ENCODE measurements at regions not wholly inside any gene's neighbourhood (a gene's known extent, or its start where the extent isn't known, plus 50 kb on each side); places are given as distances from the start of the nearest gene placed in this dataset.

DNA sequence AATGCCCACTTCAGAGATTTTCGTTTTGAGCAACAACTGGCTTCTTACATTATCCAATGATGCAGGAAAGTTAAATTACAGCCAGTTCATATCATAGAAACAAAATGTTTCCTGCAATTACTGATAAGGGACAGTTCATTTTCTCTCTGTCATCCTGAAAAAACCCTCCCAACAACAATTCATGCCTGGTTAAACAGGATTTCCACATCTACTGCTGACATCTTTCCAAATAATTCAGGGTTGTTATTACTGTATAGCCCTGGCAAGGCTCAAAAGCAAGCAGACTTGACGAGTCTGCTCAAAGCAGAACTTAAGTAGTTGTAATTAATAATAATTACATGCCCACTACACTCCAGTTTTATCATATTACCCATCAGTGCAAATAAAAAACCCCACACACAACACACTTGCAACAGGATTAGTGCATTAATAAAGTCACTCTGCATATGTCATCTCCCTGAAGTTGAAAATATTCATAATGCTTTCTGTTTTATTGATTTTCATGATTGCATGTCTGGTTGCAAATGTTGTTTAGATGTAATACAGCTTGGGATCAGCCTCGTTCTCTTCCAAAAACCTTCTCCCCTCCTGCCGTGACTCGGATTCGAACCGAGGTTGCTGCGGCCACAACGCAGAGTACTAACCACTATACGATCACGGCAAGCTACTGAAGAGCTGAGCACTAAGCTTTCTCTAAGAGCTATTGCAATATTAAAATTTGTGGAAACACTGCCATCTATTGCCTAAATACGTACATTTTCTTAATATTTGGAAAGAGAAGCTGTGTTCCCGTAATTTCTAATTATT, 119.6 kb upstream of the NFIB start:
- intact Hi-C loops (cut with micrococcal nuclease): no loop called here

DNA sequence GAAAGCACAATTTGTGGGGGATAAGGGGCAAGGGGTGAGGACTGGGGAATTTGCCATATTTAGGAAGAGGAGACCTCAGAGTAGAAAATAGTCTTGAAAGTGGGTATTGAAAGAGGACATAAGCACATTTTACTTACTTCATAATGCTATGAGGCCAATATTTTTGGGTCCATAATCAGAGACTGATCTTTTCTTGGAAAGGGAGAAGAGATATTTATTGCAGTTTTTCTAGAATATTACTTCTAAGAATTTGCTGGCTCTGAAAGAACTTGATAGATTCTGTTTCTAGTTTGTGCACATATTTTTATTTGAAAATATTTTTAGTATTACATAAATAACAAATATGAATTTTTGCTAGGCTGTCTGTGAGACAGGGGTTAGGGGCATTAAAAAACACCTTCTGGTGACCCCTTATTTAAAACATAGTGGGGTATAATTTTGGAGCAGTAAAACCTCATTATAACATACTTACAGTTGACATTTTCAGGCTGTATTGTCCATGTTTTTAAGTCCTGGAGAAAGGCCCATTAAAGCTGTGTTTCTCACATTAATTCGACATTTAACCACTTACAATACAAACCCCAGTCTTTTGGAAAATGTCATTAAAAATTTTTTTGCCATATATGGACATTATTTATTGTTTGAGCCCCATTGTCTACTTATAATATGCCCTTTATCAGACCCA, 118.9 kb upstream of the NFIB start:
- intact Hi-C loops (cut with micrococcal nuclease): no loop called here

DNA sequence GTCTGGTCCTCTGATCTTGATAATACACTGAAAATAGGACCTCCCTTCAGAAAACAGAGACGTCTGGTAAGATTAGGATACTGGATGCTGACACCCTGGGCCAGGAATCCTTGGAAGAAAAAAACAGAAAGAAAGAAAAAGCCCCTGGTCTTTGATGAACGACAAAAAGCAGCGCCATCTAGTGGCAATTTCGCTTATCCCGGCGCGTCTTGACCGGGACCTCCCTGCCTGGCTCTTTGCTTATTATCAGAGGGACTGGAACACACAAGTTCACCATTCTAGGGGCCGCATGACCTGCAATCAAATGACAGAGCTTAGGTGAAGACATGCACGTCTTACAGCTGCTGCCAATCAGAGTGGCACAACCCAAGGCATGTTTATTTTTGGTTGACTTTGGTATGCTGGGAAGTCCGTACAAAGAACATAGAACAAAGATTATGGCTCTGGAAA, 114.9 kb upstream of the NFIB start:
- intact Hi-C loops (cut with micrococcal nuclease): loop anchor here (1.0 kb wide), 1 partner anchor 1002 kb away; no protein-coding TSS in a partner anchor

DNA sequence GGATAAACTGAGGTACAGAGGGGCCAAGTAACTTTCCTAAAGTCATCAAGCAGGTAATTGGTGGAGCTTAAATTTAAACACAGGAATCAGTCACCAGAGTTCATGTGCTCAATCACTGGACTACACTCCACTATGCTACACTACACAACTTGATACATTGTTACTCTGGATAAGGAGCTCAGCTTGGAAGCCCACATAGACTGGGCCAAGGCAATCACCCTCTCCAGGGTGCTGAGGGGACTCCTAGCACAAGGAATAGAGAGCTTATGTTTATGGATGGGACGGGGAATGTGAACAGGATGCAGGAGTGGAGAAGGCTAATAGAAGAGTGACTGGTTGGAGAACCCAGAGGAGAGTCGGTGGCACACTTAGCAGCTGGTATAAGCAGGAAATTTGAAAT, 113.5 kb upstream of the NFIB start:
- intact Hi-C loops (cut with micrococcal nuclease): no loop called here

DNA sequence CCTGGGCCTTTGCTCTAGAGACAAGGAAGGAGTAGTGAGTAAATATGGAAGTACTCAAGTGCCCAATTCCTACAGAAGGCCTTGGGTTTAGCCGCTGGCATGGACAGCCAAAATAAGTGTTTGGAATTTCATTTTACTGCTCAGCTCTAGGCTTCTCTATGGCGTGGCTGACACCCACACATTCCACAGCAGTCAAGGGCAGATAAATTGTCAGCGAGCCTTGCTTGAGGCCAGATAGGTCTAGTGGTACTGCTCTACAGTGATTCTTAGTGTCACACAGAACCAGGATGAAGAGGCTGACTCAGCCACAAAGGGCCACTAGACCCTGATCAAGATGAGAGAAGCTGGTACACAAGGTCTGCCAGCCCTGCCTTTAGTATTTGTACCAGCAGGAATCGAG, 111.0 kb upstream of the NFIB start:
- intact Hi-C loops (cut with micrococcal nuclease): no loop called here

DNA sequence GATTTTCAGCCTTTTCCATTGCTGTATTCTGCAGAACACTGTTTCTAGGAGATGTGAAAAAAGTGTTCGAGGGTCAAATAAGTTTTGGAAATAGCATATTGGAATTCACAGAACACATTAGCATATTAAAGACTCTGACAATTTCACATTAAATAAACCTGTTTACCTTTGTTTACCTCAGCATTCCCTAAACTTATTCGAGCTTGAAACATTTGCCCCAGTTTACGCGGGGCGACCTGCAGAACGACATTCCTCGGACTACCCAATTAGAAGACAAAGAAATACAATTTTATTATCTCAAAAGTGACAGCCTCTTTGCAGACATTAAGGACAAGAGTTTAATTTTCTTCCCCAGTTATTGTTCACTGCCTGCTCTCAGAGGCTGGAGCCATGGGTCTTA, 110.3 kb upstream of the NFIB start:
- intact Hi-C loops (cut with micrococcal nuclease): no loop called here

DNA sequence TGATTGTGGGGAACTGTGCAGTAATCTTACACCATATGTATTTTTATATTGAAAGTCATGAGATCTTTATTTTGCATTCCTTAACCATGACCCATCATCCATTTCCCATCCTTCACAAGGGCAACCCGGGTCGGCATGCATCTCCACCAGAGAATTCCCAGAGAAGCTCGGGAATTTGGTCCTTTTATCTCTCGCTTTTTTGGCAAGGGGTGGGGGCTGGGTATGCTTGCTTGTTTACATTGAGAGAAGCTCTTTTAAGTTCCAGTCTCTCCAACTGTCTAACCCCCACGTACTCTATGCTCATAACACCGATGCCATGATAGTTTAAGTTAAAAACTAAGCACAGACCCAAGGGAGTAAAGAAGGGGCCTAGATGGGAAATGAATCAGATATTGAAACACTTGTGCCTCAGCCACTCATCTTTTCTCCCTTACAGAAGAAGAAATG, 109.9 kb upstream of the NFIB start:
- intact Hi-C loops (cut with micrococcal nuclease): no loop called here

DNA sequence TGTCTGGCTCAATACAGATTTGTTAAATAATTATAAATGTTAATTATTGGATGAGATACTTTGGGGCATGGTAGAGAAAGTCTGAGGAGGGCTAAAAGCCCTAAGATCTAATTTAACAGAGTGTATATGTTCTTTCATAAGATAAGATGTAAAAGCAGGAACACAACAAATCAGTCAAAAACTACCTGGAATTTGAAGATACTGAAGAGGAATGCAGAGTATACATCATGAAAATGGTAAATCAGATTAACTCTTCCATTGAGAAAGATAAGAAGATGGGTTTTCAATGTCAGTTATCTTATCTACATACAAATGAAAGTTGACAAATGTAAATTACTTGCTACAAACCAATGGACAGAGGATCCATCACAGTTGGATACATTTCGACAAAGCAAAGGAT, 107.3 kb upstream of the NFIB start:
- intact Hi-C loops (cut with micrococcal nuclease): no loop called here

DNA sequence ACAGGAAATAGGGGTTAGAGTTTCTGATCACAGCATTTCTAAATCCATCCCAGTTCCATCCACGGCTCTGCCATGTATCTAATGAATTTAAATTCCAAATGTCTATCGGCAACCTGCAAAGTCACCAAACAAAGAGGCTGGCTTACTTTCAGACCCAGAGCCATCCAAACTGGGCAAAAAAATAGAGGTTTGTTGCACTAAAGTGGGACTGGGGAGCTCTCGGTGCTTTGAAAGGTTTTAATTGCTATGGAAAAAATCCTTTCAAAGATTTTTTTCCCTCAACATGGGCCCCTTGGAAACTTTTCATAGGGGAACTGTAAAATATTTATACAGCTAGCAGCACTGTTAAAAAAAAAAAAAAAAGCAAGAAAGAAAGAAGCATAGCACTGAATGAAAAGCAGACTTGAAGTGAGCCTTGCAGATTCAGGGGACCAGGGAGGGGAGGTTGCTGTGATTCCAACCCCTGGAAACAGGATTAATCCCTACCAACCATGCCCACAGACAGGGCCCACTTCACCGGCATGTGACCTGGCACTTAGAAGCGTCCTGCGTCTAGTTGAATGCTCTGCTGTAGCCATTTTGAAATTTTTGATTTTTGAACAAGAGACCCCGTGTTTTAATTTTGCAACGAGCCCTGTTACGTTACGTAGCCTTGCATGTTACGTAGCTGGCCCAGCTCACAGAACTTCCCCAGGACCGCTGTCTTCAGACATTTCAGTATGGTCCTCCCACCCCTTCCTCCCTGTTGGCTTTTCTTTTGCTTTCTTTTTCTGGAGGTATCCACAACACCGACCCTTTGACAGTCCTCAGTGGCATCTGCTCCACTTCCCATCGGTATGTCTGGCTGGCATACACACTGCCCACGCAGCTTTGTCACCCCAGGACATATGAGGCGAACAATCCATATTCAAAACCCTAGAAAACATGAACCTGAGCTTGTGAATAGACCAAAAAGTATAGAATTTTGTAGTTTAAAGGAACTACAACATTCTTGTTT, 105.3 kb upstream of the NFIB start:
- intact Hi-C loops (cut with micrococcal nuclease): no loop called here

DNA sequence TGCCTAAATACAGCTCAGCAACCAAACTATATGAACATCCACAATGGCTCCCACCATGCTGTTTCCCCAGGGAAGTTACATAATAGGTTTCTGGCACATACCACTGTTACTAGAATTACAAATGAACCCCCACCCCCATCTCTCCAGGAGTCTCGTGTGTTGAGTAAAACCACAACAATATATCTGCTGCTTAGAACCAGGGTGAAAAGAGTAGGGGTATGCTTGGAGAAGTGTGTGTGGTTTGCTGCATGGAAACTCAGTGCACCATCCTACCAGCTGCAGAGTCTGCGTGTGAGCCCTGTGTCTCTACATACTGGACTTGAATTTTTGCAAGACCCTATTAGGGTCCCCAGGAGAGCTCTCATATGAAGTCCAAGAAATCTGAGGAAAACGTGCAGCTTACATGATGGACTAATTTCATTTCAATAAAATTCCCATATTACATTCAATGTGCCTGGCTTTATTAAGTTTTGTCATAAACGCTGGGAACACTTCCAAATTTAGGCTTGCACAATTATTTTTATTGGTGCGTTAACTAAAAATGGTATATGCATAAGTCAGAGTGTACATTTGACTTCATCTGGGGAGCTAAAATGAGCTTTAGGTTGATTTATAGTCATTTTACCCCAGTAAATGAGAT, 104.5 kb upstream of the NFIB start:
- intact Hi-C loops (cut with micrococcal nuclease): no loop called here

DNA sequence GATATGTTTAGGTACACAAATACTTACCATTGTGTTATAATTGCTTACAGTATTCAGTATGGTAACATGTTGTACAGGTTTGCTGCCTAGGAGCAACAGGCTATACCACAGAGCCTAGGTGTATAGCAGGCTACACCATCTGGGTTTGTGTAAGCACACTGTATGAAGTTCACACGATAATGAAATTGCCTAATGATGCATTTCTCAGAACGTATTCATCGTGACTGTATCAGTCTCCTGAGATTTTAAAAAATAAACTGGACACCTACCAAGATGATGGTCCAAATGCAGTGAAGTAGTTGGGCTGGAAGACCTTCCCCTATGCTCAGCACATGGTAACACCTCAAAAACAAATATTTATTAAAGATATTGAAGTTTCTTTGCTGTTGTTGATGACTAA, 103.3 kb upstream of the NFIB start:
- intact Hi-C loops (cut with micrococcal nuclease): no loop called here

DNA sequence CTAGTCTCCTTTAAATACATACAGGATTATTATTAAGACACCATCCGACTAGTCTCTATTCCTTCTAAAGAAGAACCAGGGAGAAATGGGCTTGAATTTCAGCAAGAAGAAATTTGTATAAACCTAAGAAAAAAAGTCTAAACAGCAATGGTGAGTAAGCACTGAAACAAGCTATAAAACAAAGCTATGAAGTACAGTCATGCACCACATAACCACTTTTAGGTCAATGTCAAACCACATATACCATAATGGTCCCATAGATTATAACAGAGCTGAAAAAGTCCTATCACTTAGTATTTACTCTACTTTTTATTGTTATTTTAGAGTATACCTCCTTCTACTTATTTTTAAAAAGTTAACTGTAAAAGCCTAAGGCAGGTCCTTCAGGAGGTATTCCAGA, 102.0 kb upstream of the NFIB start:
- intact Hi-C loops (cut with micrococcal nuclease): no loop called here

DNA sequence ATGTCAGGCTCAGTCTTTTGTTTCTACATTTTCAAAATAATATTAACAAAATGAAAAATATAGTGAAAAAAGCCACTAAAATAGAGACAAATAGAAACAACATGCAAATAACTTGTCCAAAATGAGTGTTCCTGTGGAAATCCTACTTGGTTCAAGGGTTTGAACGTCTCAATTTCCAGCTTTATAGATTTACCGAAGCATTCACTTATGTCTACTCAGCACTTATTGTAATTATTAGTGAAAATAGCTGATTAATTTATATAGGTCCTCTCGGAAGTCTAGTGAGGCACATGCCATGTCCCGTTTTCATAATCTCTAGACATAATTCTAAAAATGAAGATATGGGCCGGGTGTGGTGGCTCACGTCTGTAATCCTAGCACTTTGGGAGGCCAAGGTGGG, 99.9 kb upstream of the NFIB start:
- intact Hi-C loops (cut with micrococcal nuclease): no loop called here

DNA sequence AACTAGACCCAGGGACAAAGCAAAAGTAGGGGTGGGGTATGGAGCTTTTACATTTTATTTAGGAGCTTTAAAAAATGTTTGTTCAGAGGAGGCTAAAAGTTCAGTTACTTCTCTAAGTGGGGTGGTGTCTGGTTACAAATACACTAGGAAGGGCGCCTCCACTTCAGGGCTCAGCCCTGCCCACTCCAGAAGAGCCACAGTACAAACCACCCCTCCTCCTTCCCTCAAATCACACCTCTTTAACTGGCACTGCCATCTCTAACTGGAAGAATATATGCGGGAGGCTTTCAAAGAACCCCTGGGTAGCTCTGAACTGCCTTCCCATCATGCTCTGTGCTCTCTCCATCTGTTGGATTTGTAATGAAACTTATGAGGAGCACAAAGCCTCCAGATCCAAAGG, 98.8 kb upstream of the NFIB start:
- intact Hi-C loops (cut with micrococcal nuclease): no loop called here

DNA sequence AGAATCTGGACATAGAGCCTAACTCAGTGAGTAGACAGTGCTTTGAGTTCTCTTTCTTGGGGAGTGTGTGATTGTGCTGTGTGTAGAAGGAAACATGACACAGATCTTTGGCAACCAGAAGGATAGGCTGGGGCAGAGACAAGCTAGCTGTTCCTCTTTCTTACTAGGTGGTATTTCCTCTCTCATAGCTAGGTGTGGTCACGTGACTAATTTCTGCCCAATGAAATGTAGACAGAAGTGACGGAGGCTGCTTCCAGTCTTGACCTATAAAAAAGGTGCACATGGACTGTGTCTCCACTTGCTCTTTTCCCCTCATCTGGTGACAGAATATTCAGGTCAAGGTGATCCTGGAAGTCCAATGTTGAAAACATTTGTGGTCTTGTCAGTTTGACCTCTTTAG, 92.5 kb upstream of the NFIB start:
- intact Hi-C loops (cut with micrococcal nuclease): no loop called here

DNA sequence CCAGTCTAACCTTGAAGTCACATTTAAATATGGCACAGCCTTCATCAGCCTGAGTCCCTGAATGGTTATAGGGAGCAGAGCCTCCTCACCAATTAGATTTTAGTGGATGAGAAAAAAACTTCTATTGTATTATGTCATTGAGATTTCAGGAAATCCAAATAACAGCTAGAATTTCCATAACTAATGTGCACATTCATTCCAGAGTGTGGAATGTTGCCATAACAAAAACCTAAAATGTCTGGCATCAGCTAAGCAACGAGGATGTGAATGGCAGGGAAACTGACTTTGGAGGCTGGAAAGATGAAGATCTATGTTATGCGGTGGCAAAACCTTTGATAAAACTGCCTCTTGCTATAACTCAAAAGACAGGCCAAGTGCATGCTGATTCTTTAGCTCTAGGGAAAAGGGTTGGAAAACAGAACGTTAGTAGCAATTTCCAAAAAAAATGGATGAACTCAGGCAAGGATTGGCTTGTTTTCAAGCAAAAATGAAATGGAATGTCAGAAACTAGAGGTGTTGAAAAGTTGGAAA, 91.3 kb upstream of the NFIB start:
- intact Hi-C loops (cut with micrococcal nuclease): no loop called here

DNA sequence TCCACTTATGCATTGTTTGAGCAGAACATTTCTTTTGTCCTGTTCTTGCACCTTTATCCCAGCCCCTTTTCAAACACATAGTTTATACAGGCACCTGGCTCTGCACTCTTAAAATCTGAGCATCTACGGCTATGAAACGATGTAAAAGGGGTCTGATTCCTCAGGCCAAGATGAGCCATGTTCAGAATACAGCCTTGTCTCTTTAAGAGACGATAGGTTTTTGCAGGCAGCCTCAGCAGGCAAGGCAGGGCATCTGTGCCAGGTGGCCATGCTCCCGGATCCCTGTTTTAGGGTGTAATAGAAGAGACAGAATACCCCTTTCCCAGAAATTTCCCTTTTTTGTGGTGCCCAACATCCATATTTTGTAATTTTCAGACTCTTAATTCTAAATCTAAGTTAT, 89.1 kb upstream of the NFIB start:
- intact Hi-C loops (cut with micrococcal nuclease): no loop called here

DNA sequence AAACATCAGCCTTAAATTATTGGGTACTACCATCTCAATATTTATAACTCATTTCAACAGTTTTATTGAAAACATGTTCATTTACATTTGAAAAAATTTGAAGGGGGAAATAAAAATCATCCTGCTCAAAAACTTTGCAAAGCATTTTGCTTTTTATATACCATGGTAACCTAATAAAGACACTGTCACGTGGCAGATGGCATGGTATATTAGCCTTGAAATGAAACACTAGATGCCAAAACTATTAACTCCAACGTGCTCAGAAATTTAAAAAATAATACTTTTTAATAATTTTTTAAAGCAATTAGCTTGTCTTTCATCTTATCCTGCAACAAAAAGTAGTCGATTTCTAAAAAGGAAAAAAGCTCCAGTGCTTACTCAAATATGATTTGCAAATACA, 88.6 kb upstream of the NFIB start:
- intact Hi-C loops (cut with micrococcal nuclease): no loop called here

DNA sequence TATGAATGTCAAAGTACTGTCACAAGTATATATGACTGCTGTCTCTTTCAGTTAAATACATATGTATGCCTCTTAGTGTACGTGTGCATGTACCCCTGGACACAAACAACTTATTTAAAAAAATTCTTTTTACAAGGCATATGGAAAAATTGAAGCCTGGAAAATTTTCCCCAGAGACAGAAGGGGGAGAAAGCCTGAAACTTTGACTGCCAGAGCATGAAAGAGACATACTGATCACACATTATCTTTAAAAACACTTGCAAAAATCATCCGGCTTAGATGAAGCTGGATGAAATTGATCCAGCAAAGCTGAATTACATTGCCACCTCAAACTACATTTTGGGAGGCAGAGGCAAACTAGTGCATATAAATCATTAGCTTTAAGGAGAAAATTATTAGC, 88.0 kb upstream of the NFIB start:
- intact Hi-C loops (cut with micrococcal nuclease): no loop called here

DNA sequence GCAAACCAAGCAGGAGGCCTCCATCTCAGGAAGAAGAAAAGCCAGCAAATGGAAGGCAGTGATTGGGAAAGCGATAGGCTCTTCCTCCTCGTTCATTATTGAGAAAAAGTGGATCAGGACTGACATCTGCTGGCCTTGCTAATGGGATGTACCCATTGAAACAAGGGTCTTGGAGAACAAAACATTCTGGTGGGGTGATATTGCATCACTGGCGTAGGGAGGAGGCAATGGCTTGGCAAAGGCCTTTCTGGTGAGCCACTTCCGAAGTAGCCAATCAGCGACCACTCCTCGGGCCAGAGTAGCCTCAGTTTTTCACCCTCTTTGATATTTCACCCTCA, 86.7 kb upstream of the NFIB start:
- intact Hi-C loops (cut with micrococcal nuclease): no loop called here
